Left lung (tissue), 4 donors: ENCODE measurements at regions not wholly inside any gene's neighbourhood (a gene's known extent, or its start where the extent isn't known, plus 50 kb on each side); places are given as distances from the start of the nearest gene placed in this dataset.
"Not testable (repeated sequence)": the region's sequence is repeated elsewhere in the genome, so short reads cannot be mapped to it uniquely, and the experiment has no call there.

ENCODE experiments used
- ATAC-seq: fragments of 200-7000 bp; cut with Tn5 transposase; one replicate; pipeline ENCODE4 v1.9.1; 2020; ENCODE audit warnings: moderate library complexity
- DNase-seq, 4 donors: peaks; one replicate each; pipeline ENCODE4 v3.0.0-alpha.2; 2013 to 2020
- H3K27ac ChIP-seq, 2 donors: fragments of 200-600 bp; sonication (generic) in 1 of 2; one replicate each; pipeline versions ENCODE4 v1.5.0 to v1.8.0; 2020 to 2021
- H3K27me3 ChIP-seq, 2 donors: fragments of 200-600 bp; sonication (generic) in 1 of 2; one replicate each; pipeline versions ENCODE4 v1.5.0 to v1.8.0; 2020 to 2021
- H3K36me3 ChIP-seq, 2 donors: fragments of 200-600 bp; sonication (generic) in 1 of 2; one replicate each; pipeline versions ENCODE4 v1.5.0 to v1.8.0; 2020 to 2021
- H3K4me1 ChIP-seq, 2 donors: fragments of 200-600 bp; one replicate each; pipeline ENCODE4 v1.8.0; 2021
- H3K4me3 ChIP-seq, 2 donors: fragments of 200-600 bp; sonication (generic) in 1 of 2; one replicate each; pipeline versions ENCODE4 v1.5.0 to v1.8.0; 2020 to 2021; ENCODE audit warnings: mild to moderate bottlenecking in 1 of 2
- H3K9me3 ChIP-seq, 2 donors: fragments of 200-600 bp; sonication (generic) in 1 of 2; one replicate each; pipeline versions ENCODE4 v1.5.0 to v1.8.0; 2020 to 2021
- CTCF ChIP-seq, 2 donors: fragments of 200-600 bp; sonication (generic) in 1 of 2; IDR thresholded peaks; one replicate each; pipeline versions ENCODE4 v1.5.0 to v1.8.0; 2021; ENCODE audit warnings: antibody characterized with exemption in 2 of 2
- intact Hi-C, 2 donors: fragments of 100-400 bp; cut with DNase I; formaldehyde crosslinking; loops; one replicate each; pipeline versions ENCODE4 v1.11.2 to v1.14.2; 2022
- donor health status: DM: no; HTN: yes; CAD: no.
- donor health status: DM: no; HTN: no; CAD: no.

GRCh38 chr7:52741670-52742290 is 293.7 kb upstream of the POM121L12 start:
- Histone ChIP-seq H3K4me3 (no peak overlapping the region), H3K27ac (no peak overlapping the region), H3K27me3 (no peaks in the 10 kb centered on the region), H3K9me3 (peaks cover 0 to 26% of the 10 kb centered on the region in 2 donors), H3K4me1 (no peaks in the 10 kb centered on the region), H3K36me3 (no peaks in the 10 kb centered on the region)
- DNase-seq (no peak), ATAC-seq (no peak)
- TF ChIP-seq CTCF (IDR thresholded peaks at IDR 0.05) = no peak
- intact Hi-C loops = no loop called here

DNA sequence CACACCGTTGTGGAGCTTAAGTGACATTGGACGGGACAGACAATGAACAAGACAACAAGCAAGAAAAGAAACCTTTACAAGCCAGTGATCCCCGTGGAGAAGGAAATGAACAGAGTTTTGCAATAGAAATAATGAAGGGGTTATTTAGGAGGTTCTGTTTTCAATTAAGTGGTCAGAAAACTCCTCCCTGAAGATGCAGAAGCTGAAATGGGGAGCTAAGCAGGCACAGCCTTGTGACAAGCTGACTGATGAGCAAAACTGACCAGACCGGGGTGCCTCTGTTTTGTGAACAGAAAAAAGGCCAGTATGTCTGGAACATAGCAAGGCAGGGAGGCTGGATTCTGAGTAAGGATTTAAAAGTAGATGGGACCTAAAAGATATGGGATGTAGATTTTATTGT is 299.8 kb upstream of the POM121L12 start:
- DNase-seq (no peak), ATAC-seq (no peak)
- Histone ChIP-seq H3K27me3 (no peaks in the 10 kb centered on the region), H3K4me3 (no peak overlapping the region), H3K9me3 (peaks cover 0 to 29% of the 10 kb centered on the region in 2 donors), H3K27ac (no peak overlapping the region), H3K4me1 (no peaks in the 10 kb centered on the region), H3K36me3 (no peaks in the 10 kb centered on the region)
- TF ChIP-seq CTCF (IDR thresholded peaks at IDR 0.05) = no peak
- intact Hi-C loops = no loop called here

DNA sequence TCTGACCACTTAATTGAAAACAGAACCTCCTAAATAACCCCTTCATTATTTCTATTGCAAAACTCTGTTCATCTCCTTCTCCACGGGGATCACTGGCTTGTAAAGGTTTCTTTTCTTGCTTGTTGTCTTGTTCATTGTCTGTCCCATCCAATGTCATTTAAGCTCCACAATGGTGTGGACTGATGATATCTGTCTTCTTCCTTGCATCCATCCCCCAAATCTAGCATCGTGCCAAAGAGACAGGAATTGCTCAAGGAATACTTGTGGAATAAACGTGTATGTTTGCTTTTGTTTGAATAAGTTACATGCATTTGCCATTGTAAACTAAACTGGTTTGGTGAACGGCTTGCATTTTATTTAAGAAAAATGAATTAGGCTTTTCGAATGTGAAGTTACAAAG is 306.8 kb upstream of the POM121L12 start:
- H3K27me3 ChIP-seq, H3K27ac ChIP-seq, H3K4me3 ChIP-seq, H3K9me3 ChIP-seq, DNase-seq, H3K4me1 ChIP-seq, intact Hi-C loops, H3K36me3 ChIP-seq, ATAC-seq: not testable (repeated sequence)

DNA sequence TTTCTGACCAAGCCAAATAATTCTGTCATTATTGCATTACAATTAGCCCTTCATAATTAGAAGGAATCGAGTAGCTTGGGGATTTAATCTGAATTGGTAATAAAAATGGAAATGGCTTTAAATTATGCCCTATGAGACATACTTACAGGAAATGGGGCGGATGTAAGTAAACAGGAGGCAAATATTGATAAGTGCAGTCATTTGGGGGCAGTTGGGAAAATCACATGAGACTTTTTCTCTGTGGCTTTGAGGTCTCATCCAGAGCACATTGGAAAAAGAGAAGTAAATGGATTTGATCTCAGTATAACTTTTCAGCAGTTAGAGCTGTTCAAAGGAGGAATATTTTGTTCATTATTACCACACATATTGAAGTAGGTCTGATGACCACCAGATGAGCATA is 307.8 kb upstream of the POM121L12 start:
- H3K4me3 ChIP-seq = no peak overlapping the region
- no peaks in the 10 kb centered on the region for H3K36me3 ChIP-seq
- no peaks in the 10 kb centered on the region for H3K27me3 ChIP-seq
- TF ChIP-seq CTCF (IDR thresholded peaks at IDR 0.05) = no peak
- H3K4me1 ChIP-seq = no peaks in the 10 kb centered on the region
- ATAC-seq (no peak), DNase-seq (no peak)
- intact Hi-C loops = no loop called here
- H3K9me3 ChIP-seq = peaks cover 0 to 2% of the 10 kb centered on the region in 2 donors
- no peak overlapping the region for H3K27ac ChIP-seq

GRCh38 chr7:52726986-52727385 is 308.4 kb upstream of the POM121L12 start:
- H3K27ac ChIP-seq = no peak overlapping the region
- intact Hi-C loops = no loop called here
- no peak for TF ChIP-seq CTCF (IDR thresholded peaks at IDR 0.05)
- ATAC-seq (no peak), DNase-seq (peak in 1 of 4 donors; percentile 9)
- peaks cover 0 to 2% of the 10 kb centered on the region in 2 donors for H3K9me3 ChIP-seq
- H3K27me3 ChIP-seq = no peaks in the 10 kb centered on the region
- H3K36me3 ChIP-seq = no peaks in the 10 kb centered on the region
- no peak overlapping the region for H3K4me3 ChIP-seq
- H3K4me1 ChIP-seq = no peaks in the 10 kb centered on the region

DNA sequence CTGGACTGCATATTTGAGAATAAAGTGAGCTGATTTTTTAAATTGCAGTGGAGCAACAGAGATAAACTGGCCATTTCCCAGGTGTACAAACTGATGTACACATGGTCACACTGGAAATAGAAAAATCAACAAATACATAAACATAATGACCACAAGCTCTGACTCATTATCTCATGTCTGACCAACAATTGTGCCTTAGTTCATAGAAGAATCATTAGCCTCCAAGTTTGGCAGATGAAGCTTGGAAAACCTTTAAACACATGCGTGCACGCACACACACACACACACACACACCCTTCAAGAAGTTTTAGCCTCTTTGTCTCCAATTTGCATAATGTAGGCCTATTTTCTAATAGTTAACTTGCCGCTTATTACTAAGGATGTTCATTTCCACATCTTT is 308.9 kb upstream of the POM121L12 start:
- Histone ChIP-seq H3K27ac (no peak overlapping the region), H3K9me3 (peaks cover 0 to 2% of the 10 kb centered on the region in 2 donors), H3K4me1 (no peaks in the 10 kb centered on the region), H3K27me3 (no peaks in the 10 kb centered on the region), H3K4me3 (no peak overlapping the region), H3K36me3 (no peaks in the 10 kb centered on the region)
- ATAC-seq (no peak), DNase-seq (no peak)
- intact Hi-C loops = no loop called here
- TF ChIP-seq CTCF (IDR thresholded peaks at IDR 0.05) = no peak
